Pons (tissue), 1 donor: ENCODE measurements at regions not wholly inside any gene's neighbourhood (a gene's known extent, or its start where the extent isn't known, plus 50 kb on each side); places are given as distances from the start of the nearest gene placed in this dataset.

Source experiments
- DNase-seq: peaks from one replicate; pipeline ENCODE4 v3.0.0-alpha.2; 2016; ENCODE audit warnings: low spot score

DNA sequence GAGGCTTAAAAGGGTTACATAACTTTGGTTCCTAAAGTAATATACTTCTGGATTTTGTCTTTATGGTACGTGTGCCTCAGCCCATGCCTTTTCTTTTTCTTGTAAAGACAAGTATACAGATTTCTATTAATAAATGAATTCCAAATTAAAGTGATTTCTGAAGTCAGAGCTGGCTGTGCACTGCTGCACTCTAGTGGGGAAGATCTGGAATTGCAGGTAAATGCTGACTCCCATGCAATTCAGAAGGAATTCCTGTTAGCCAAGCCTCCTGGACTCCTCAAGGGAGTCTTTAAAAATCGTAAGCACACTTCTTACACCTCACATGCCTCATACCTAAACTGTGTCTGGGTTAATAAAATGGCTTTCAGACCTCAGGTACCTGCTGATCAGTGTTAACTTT, 118.4 kb upstream of the SLC7A1 start:
- no peak for DNase-seq

DNA sequence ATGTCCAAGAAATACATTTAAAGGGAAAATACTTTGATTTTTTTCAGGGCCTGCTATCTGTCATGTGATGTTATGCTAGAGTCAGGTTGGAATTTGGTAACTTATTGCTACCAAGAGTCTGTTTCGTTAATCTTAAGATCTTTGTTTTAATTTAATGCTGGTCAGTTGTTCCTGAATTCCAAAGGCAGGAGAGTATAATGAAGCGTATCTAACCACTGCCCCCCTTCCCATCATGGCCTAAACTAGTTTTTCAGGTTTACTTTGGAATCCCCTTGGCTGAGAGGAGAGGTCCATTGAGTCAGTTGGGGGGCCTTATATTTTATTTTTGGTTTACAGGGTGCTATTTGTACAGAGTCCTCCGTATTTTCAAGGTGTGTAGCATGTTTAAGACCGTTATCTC, 116.3 kb upstream of the SLC7A1 start:
- DNase-seq = no peak

DNA sequence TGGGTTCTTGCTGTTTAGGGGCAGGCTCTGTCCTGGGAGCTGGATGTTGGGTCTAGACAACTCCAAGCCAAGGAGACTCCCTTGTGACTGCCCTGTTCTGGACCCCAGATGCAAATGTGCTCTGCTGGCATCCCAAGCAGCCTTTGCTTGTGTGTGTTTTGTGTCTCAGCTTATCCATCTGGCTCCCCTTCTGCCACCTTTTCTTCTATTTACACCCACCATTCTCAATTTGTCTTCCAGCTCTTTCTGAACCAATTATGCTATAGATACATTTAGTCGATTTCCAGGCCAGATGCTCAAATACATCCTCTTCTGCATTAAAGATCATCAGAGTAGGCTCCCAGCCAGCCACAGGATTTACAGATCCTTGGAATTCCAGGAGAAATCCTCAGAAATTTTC, 115.0 kb upstream of the SLC7A1 start:
- no peak for DNase-seq

DNA sequence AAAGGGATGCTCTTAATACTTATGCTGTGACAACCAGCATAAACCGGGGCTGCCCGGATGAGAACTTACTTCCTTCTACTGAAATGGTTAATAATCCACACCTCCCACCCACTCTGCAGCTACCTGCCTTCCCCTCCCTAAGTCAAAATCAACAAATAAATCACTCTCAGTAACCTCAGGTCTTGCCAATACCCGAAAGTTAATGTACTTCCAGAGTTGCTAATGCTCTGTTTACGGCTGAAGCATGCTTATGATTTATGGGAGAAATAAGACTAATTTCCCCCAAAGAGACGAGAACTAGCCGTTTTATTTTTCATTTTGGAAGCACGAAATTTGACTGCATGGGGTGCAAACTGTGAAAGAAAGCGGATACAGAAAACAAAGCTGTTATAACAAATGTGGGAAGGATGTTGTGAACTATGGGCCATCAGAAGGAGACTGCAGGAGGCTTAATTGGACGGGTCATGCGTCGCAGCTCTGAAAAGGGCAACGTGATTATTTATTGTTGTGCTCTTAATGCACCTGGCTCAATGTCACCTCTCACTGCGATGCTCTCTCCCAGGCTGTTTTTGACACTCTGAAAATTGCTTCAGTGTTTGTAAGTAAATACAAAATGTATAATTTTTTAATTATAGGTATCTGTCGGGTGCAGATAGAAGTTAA, 114.0 kb upstream of the SLC7A1 start:
- no peak for DNase-seq

DNA sequence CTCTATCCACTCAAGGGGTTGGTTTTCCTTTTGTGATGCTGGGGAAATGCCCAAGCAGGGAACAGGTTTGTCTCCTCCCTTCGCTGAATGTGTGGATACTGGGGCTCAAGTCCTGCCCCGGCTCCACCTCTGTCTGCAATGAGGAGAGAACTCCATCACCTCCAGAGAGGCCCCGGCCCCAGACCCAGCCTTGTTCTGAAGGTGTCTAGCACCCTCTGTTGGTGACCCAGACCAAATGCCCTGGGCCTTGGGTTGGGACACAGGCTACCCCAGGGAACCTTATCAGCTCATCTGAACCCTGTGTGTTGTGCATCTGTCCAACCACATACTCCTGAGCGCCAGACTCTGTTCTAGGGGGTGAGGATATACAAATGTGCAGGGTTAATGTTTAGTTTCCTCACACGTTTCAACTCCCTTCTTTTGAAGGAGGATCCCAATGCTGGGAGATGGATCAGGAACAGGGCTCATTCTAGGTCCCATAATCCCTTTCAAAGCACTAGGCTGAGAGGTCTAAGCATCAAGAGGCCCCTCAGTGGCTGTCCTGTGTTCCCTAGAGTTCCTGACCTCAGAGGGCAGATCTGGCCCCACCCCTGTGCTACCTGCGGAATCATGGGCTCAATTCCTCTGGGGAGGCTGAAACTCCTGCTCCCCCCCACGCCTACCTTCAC, 112.5 kb upstream of the SLC7A1 start:
- peak; percentile 13 for DNase-seq

DNA sequence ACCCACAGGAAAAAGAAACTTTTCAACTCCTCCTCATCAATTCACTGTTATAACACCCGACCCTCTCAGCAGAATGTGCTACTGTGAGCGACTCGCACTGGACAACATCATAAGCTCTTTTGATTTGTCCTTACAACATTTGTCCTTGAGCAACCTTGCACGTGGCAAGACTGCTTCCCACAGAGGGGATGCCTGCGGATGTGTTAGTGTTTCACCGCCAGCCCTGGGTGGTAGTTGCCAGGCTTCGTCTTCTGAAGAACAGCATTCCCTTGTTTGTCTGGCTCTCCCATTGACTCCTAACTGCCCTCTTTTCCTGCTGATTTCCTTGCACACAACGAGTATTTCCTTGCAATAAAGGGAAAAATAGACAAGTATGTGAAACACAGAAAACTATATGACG, 111.4 kb upstream of the SLC7A1 start:
- no peak for DNase-seq

DNA sequence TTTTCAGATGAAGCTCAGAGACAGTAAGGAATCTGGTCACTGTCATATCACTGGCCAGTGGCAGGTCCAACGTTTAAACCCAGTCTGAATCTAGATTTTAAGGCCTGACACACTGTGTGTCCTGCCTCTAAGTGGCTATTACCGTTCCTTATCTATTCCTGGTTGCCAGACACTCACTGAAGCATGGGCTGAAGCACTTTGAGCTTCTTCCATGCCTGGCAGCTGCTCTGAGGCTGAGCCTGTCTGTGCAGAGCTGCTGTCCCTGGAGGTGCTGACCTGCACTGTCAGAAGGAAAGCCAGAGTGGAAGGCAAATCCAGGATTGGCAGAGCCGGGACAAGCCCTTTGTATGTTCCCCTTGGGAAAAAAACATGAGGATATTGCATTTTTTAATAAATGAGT, 109.2 kb upstream of the SLC7A1 start:
- no peak for DNase-seq

DNA sequence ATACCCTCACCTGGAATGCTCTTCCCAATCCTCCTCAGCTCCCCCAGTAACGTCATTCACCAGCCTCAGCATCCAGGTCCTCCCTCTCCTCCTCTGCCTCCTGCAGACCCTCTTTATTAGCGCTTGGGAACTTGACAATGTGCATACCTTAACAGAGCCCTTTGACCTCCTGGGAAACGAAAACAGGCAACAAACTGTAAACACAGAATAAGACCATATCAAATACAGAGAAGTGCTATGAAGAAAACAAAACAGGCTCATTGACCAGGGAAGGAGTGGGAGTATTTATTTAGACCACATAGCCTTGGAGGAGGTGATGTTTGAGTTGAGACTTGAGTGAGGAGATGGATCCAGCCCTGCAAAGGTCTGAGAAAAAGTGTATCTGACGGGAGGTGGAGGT, 107.9 kb upstream of the SLC7A1 start:
- no peak for DNase-seq

DNA sequence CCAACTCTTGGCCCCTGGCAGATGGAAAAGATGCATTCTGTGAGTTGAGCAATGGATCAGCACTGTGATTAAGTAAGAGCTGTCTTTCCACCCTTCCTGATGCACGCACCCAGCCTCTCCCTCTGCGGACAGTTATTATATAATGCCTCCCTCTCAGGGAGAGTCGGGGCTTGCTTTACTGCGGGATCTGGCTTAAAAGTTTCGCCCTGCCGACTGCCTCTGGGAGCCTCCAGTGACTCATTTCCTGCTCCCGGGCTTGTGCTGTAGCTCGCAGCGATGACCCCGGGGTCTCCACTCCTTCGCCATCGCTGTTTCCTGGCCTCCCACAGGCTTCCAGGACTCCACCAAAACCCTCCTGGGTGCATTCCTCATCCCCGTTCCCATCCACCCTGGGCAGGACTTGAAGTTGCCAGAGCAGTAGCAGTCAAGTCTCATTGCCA, 107.4 kb upstream of the SLC7A1 start:
- DNase-seq = no peak

DNA sequence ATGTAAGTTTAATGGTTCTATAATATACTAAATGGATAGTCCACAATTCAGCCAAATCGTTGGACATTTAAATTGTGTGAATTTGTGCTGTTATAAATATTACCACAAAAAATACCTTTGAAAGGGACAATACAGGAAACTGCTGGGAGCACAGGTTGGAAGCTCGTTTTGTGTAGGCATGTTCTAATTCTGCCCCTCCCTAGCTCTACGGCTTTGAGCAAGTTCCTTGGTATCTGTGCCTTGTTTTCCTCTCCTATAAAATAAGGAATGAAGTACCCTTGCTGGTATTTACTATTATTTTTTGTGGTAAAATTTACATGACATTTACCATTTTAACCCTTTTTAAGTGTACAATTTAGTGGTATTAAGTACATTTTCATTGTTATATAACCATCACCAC, 102.6 kb upstream of the SLC7A1 start:
- no peak for DNase-seq

DNA sequence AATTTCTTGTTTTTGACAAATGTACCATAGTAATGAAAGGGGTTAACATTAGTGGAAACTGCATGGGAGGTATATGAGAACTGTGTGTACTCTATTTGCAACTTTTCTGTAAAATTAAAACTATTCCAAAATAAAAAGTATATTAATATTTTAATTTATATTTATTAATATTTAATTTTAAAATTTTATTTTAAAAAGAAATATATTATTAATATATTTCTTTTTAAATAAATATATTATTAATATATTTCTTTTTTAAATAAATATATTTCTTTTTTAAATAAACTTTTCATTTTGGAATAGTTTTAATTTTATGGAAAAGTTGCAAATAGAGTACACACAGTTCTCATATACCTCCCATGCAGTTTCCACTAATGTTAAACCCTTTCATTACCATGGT, 101.1 kb upstream of the SLC7A1 start:
- no peak for DNase-seq

DNA sequence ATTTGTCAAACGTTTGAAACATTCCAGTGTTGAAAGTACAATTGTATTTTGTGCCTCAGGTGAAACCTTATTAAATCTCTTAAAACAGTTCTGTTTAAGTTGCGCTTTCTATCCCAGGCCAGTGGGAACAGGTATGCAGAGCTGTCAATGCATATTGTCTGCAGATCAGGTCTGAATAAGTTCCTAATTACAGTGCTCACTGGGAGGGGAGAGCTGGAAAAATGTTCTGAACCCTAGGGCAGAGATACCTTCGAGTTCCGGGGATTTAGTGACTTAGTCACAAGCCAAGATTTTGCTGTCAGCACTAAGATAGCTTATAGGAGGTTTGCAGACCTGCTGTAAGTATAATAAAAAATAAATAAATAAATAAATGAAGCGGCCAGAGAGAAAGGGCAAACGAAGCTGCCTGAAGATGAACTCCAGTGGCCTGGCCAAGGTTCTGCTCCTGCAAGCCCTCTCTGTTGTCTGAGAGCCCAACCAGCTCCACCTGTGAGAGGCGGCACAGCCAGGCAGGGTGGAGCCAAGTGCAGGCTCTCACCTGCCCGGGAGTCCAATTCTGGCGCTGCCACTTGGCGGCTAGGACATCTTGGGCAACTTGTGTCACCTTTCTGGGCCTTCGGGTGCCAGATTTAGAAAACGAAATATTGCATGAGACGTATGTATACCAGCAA, 97.9 kb upstream of the SLC7A1 start:
- DNase-seq = no peak

DNA sequence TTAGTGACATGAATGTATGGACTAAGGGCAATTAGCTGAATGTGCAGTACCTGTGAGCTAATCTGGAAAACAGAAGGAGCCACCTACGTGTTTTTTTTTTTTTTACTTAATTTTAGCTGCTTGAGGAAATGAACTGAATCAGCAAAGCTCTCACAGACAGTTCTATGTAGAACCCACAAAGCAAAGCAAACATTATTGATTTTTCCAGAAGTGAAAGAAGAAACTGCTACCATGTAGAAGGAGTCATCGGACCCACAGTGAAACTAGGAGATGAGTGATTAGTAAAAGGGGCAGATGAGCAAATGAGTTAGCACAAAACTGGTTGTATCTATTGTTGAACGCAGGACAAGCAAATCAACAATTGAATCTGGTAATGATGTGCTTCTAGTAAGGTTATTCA, 94.1 kb upstream of the SLC7A1 start:
- no peak for DNase-seq

DNA sequence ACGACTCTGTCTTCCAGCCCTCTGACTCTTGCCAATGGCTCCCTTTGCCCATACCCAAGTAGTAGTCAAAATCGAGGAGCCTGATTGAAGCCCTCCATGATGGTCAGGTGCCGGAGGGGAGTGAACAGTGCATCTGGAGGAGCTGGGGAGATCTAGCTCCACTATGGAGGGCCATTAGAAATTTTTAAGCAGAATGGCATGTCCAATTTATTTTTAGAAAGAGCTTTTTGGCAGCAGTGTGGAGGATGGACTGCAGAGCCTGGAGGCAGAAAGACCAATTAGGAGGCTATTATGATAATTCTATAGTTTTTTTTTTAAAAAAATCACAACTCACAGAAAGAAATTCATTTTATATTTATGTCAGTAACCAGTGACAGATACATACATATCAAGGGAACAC, 92.7 kb upstream of the SLC7A1 start:
- DNase-seq = no peak

DNA sequence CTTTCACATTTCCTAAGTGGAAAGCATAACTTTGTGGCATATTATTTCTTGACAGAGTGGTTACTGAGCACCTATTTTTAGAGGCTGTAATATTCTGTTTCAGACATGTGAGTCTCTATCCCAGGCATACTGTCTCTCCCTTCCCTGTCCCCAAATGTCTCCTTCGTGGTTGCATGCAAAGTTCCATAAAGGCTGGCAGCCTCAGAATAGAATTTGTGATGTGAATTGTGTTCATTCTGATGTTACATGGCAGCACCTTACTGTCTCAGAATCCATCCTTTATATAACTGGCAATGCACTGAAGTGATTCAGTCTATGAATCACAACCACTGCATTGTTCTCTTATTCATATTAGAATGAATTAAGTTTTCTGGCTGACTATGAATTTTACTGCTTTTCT, 89.0 kb upstream of the SLC7A1 start:
- no peak for DNase-seq

DNA sequence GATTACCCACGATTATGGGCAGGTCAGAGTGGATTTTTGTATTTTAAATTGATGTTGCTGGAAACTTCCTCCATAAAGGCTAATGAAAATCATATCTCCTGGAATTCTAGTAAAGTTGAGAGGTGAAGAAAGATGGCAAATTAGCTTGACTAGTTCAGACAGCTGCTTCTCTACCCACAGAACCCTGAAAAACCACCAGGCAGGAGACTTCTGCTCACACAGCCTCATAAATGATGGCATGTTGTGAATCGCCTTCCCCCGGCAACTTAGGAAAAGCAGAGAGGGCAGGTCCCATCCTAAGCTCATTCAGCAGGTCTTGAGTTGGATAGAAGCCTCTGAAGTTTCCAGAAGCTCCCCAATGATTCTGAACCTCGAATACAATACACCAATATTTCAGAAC, 87.6 kb upstream of the SLC7A1 start:
- no peak for DNase-seq

DNA sequence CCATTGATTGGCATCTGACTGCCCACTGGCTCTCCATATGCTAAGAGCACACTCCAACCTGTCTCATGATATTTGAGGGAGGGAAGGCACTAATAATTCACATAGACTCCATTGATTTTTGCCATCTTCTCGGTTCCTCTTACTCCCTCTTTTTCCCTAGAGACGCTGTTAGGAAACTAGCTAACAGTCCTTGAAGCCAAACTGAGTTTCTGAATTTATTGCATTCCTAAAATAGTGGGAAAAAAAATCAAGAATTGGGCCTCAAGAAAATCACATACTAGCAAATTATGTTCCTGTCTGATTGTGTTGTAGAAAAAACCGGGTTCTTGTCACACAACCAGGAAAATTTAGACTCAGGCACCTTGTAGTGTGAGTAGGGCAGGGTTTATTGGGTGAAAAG, 86.4 kb upstream of the SLC7A1 start:
- no peak for DNase-seq

DNA sequence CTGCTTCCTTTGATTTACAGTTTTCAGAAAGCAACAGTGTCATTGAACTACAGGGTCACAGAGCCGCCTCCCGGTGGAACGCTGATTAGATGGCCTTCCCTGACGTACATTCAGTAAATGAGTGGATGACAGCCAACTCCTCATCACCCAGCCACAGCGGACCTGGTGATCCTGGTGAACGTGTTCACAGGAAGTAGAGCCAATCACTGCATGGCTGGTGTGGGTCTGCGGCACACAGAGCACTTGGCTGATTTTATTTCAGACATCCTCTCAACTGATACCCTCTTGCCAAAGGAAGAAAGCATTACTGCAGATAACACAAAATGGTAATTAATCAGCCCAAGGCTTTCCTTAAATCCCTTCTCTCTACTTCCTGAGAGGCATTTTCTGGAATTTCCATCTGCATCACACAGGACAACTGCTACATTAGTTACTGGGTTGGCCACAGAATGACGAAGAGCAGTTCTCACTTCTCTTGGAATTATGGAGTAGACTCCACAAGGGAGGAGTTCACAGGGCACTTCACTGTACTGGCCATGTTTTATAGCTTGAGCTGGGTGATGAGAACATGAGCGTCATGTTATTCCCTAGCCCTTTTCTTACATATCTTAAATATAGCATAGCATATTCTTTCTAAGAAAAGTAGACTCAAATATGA, 84.0 kb upstream of the SLC7A1 start:
- no peak for DNase-seq

DNA sequence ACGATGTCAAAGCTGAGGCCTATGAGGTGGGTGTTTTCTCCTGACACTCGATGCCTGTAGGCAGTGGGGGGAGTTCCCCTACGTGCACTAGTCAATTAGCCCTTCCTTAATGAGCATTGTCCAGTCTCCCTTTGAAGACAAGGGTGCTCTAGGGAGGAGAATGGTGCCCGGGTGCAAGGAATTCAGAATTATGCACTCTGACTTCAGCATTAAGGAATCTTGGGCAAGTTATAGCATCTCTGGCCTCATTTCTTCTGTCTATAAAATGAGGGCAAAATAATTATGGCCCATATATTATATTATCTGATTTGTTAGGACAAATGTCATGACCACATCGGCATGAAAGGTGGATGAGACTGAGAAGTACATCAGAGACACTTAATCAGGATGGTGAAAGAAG, 82.1 kb upstream of the SLC7A1 start:
- no peak for DNase-seq

DNA sequence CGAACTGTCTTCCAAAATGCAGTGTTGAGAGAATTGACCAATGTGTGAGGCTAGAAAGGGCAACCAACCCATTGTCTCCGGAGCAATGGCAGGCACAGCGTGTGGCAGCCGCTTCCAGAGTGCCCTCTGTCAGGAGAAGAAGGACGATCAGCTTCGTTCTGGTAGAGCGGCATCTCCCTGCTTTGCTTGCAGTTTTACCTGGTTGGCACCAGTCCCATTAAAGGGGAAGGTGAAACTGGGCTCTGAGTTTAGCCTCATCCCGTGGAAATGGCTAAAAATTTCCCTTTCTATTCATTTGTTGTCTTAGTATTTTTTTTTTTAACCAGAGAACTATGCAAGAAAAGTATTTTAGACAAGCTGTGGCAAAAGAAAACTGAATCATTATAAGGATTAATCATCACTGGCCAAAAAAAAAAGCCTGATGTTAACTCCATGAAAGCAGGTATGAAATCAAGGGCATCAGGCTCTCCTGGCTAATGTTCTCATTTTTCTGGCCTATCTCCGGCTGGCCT, 81.5 kb upstream of the SLC7A1 start:
- DNase-seq = no peak

DNA sequence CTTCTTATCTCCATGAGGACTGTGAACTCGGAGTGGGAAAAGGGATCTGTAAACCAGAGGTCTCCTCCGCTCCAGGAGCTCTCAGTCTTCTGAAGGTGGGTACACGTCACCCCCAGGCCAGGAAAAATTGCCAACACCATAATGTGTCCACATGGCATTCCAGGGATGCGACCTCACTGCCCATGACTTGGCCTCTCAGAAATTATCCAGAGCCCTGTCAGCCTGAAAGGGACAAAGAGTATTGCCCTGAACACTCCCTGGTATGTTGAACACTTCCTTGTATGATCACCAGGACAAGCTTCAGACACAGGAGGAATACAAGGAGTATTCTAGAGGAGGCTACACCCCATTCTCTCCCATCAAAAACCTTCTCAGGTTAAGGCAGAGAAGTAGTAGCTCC, 81.0 kb upstream of the SLC7A1 start:
- DNase-seq = no peak

DNA sequence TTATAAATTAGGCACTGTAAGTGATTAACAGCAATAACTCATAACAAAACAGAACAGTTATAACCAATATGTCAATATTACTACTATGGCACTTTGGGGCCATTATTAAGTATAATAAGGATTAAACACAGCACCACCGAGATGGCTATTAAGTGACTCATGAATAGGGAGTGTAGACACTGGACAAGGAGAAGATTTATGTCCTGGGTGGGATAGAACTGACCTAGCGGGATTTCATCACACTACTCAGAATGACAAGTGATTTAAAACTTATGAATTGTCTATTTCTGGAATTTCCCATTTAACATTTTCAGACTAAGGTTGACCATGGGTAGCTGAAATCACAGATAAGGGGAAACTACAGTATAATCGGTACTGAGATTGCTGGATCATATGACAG, 79.0 kb upstream of the SLC7A1 start:
- DNase-seq = no peak

DNA sequence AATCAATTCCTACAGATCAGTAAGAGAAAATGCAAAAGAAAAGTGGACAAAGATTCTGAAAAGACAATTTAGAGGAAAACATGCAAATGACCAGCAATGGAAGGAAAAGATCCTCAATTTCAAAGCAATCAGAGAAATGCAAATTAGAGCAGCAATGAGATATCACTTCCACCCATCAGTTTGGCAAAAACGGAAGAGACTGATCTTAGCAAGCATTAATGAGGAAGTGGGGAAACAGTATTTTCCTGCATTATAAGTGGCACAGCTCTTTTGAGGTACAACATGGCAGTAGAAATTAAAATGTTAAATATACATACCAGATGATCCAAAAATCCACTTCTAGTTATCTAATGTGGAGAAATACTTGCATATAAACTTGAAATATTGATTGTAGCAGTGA, 69.1 kb upstream of the SLC7A1 start:
- no peak for DNase-seq
